Left lung (tissue), 4 donors: ENCODE measurements at regions not wholly inside any gene's neighbourhood (a gene's known extent, or its start where the extent isn't known, plus 50 kb on each side); places are given as distances from the start of the nearest gene placed in this dataset.

Experiments
- ATAC-seq: fragments of 200-7000 bp; cut with Tn5 transposase; one replicate; pipeline ENCODE4 v1.9.1; 2020; ENCODE audit warnings: moderate library complexity
- DNase-seq, 4 donors: peaks; one replicate each; pipeline ENCODE4 v3.0.0-alpha.2; 2013 to 2020
- H3K27ac ChIP-seq, 2 donors: fragments of 200-600 bp; sonication (generic) in 1 of 2; one replicate each; pipeline versions ENCODE4 v1.5.0 to v1.8.0; 2020 to 2021
- H3K27me3 ChIP-seq, 2 donors: fragments of 200-600 bp; sonication (generic) in 1 of 2; one replicate each; pipeline versions ENCODE4 v1.5.0 to v1.8.0; 2020 to 2021
- H3K36me3 ChIP-seq, 2 donors: fragments of 200-600 bp; sonication (generic) in 1 of 2; one replicate each; pipeline versions ENCODE4 v1.5.0 to v1.8.0; 2020 to 2021
- H3K4me1 ChIP-seq, 2 donors: fragments of 200-600 bp; one replicate each; pipeline ENCODE4 v1.8.0; 2021
- H3K4me3 ChIP-seq, 2 donors: fragments of 200-600 bp; sonication (generic) in 1 of 2; one replicate each; pipeline versions ENCODE4 v1.5.0 to v1.8.0; 2020 to 2021; ENCODE audit warnings: mild to moderate bottlenecking in 1 of 2
- H3K9me3 ChIP-seq, 2 donors: fragments of 200-600 bp; sonication (generic) in 1 of 2; one replicate each; pipeline versions ENCODE4 v1.5.0 to v1.8.0; 2020 to 2021
- CTCF ChIP-seq, 2 donors: fragments of 200-600 bp; sonication (generic) in 1 of 2; IDR thresholded peaks; one replicate each; pipeline versions ENCODE4 v1.5.0 to v1.8.0; 2021; ENCODE audit warnings: antibody characterized with exemption in 2 of 2
- intact Hi-C, 2 donors: fragments of 100-400 bp; cut with DNase I; formaldehyde crosslinking; loops; one replicate each; pipeline versions ENCODE4 v1.11.2 to v1.14.2; 2022
- donor health status: DM: no; HTN: yes; CAD: no.
- donor health status: DM: no; HTN: no; CAD: no.

GRCh38 chr14:82313889-82314288 is 780.2 kb upstream of the SEL1L start:
- intact Hi-C loops: no loop called here
- H3K36me3 ChIP-seq: no peaks in the 10 kb centered on the region
- no peaks in the 10 kb centered on the region for H3K27me3 ChIP-seq
- H3K27ac ChIP-seq: no peak overlapping the region
- H3K4me3 ChIP-seq: no peak overlapping the region
- no peak for TF ChIP-seq CTCF (IDR thresholded peaks at IDR 0.05)
- ATAC-seq (no peak), DNase-seq (peak in 2 of 4 donors; percentile 71 to 74)
- H3K4me1 ChIP-seq: no peaks in the 10 kb centered on the region
- peaks cover 0 to 13% of the 10 kb centered on the region in 2 donors for H3K9me3 ChIP-seq

- ATAC-seq (no peak), DNase-seq (no peak)
- intact Hi-C loops: no loop called here
- H3K4me3 ChIP-seq: no peak overlapping the region
- H3K27ac ChIP-seq: no peak overlapping the region
- H3K36me3 ChIP-seq: no peaks in the 10 kb centered on the region
- H3K27me3 ChIP-seq: no peaks in the 10 kb centered on the region
- no peak for TF ChIP-seq CTCF (IDR thresholded peaks at IDR 0.05)
- H3K4me1 ChIP-seq: no peaks in the 10 kb centered on the region
- peaks cover 0 to 19% of the 10 kb centered on the region in 2 donors for H3K9me3 ChIP-seq
Observed at GRCh38 chr14:82328442-82328841, 794.8 kb upstream of the SEL1L start.

- DNase-seq (no peak), ATAC-seq (no peak)
- Histone ChIP-seq H3K27me3 (no peaks in the 10 kb centered on the region), H3K4me1 (no peaks in the 10 kb centered on the region), H3K27ac (no peak overlapping the region), H3K9me3 (no peaks in the 10 kb centered on the region), H3K36me3 (no peaks in the 10 kb centered on the region), H3K4me3 (no peak overlapping the region)
- TF ChIP-seq CTCF (IDR thresholded peaks at IDR 0.05): no peak
- intact Hi-C loops: no loop called here
Observed at GRCh38 chr14:82341261-82341810, 807.7 kb upstream of the SEL1L start.

GRCh38 chr14:82342596-82342995 is 808.9 kb upstream of the SEL1L start:
- Histone ChIP-seq H3K36me3 (no peaks in the 10 kb centered on the region), H3K27me3 (no peaks in the 10 kb centered on the region), H3K9me3 (peaks cover 0 to 5% of the 10 kb centered on the region in 2 donors), H3K4me3 (no peak overlapping the region), H3K27ac (no peak overlapping the region), H3K4me1 (no peaks in the 10 kb centered on the region)
- intact Hi-C loops: no loop called here
- ATAC-seq (no peak), DNase-seq (no peak)
- TF ChIP-seq CTCF (IDR thresholded peaks at IDR 0.05): no peak

GRCh38 chr14:82345184-82345583 is 811.5 kb upstream of the SEL1L start:
- intact Hi-C loops: no loop called here
- H3K4me3 ChIP-seq: no peak overlapping the region
- no peaks in the 10 kb centered on the region for H3K36me3 ChIP-seq

More at GRCh38 chr14:82345184-82345583, 811.5 kb upstream of the SEL1L start:
- H3K4me1 ChIP-seq: no peaks in the 10 kb centered on the region
- H3K9me3 ChIP-seq: peaks cover 0 to 7% of the 10 kb centered on the region in 2 donors
- DNase-seq: no peak
- TF ChIP-seq CTCF (IDR thresholded peaks at IDR 0.05): no peak
- H3K27me3 ChIP-seq: no peaks in the 10 kb centered on the region
- no peak for ATAC-seq
- H3K27ac ChIP-seq: no peak overlapping the region
